GM21825 (cell line): ENCODE measurements at regions not wholly inside any gene's neighbourhood (a gene's known extent, or its start where the extent isn't known, plus 50 kb on each side); places are given as distances from the start of the nearest gene placed in this dataset.

Source experiments
- ATAC-seq: cut with Tn5 transposase; IDR thresholded peaks from one replicate; pipeline ENCODE4 v1.9.1; 2021; ENCODE audit warnings: mild to moderate bottlenecking, moderate library complexity; ENCODE audit not compliant: unreplicated experiment

GRCh38 chr2:196565106-196565765, 74.3 kb upstream of the CCDC150 start:
- ATAC-seq = no peak

- ATAC-seq = no peak
These were observed 73.5 kb upstream of the CCDC150 start for GRCh38 chr2:196565982-196566381.

- no peak for ATAC-seq
These were observed 72.4 kb upstream of the CCDC150 start for GRCh38 chr2:196566961-196567666.

- ATAC-seq = no peak
These were observed 71.0 kb upstream of the CCDC150 start for GRCh38 chr2:196568506-196568905.

GRCh38 chr2:196584903-196585302, 54.6 kb upstream of the CCDC150 start:
- ATAC-seq = no peak

- no peak for ATAC-seq
These were observed 53.0 kb upstream of the CCDC150 start for GRCh38 chr2:196586511-196586991.

- no peak for ATAC-seq
These were observed 52.5 kb upstream of the CCDC150 start for GRCh38 chr2:196587056-196587455.

- ATAC-seq = no peak
These were observed 51.8 kb upstream of the CCDC150 start for GRCh38 chr2:196587739-196588138.

GRCh38 chr2:196589419-196589818, 50.1 kb upstream of the CCDC150 start:
- ATAC-seq = no peak
